Upper lobe of left lung (tissue), 6 donors: ENCODE measurements at regions not wholly inside any gene's neighbourhood (a gene's known extent, or its start where the extent isn't known, plus 50 kb on each side); places are given as distances from the start of the nearest gene placed in this dataset.
A peak's percentile ranks its signal among the peaks of the same experiment; 100 is the strongest.

Experiments used
- ATAC-seq, 2 donors: fragments of 200-7000 bp; cut with Tn5 transposase; one replicate each; pipeline ENCODE4 v1.9.1; 2022; ENCODE audit warnings: mild to moderate bottlenecking in 2 of 2, moderate library complexity in 2 of 2; ENCODE audit not compliant: low FRiP score in 2 of 2
- DNase-seq, 2 donors: peaks; one replicate each; pipeline ENCODE4 v3.0.0-alpha.2; 2019 to 2020
- H3K27ac ChIP-seq, 4 donors: fragments of 200-600 bp; sonication (generic); one replicate each; pipeline ENCODE4 v1.5.1; 2016 to 2019
- H3K27me3 ChIP-seq, 4 donors: fragments of 200-600 bp; sonication (generic); one replicate each; pipeline ENCODE4 v1.5.1; 2017 to 2019
- H3K36me3 ChIP-seq, 4 donors: fragments of 200-600 bp; sonication (generic); one replicate each; pipeline ENCODE4 v1.5.1; 2016 to 2019
- H3K4me1 ChIP-seq, 4 donors: fragments of 200-600 bp; sonication (generic); one replicate each; pipeline ENCODE4 v1.5.1; 2018 to 2019
- H3K4me3 ChIP-seq, 4 donors: fragments of 200-600 bp; sonication (generic); one replicate each; pipeline ENCODE4 v1.5.1; 2017 to 2019; ENCODE audit warnings: mild to moderate bottlenecking in 2 of 4, moderate library complexity in 1 of 4
- H3K9me3 ChIP-seq, 4 donors: fragments of 200-600 bp; sonication (generic); one replicate each; pipeline ENCODE4 v1.5.1; 2018 to 2019
- CTCF ChIP-seq, 6 experiments: fragments of 450-650 bp in 4 of 6; fragments of 200-600 bp in 2 of 6; sonication (generic) in 2 of 6; IDR thresholded peaks; one replicate each; pipeline ENCODE4 v1.5.1; 2016 to 2019; ENCODE audit warnings: antibody characterized with exemption in 6 of 6
- EP300 ChIP-seq, 4 donors: sonication (generic); formaldehyde crosslinking; IDR thresholded peaks; one replicate each; pipeline ENCODE4 v1.5.1; 2017; ENCODE audit warnings: antibody characterized with exemption in 4 of 4, control low read depth in 2 of 4
- POLR2A ChIP-seq, 4 donors: fragments of 450-650 bp; IDR thresholded peaks; one replicate each; pipeline ENCODE4 v1.5.1; 2016 to 2017; ENCODE audit warnings: antibody characterized with exemption in 4 of 4, mild to moderate bottlenecking in 2 of 4
- POLR2AphosphoS5 ChIP-seq, 2 donors: sonication (generic); formaldehyde crosslinking; IDR thresholded peaks; one replicate each; pipeline ENCODE4 v1.5.1; 2017; ENCODE audit warnings: antibody characterized with exemption in 2 of 2
- WGBS, 2 donors: methylation state at CpG; one replicate each; pipeline ENCODE4 v1.1.5; 2017 to 2018; 5-methylcytosine and 5-hydroxymethylcytosine counted together
- donor health status: DM: no; HTN: no; CAD: no; lungs with moderate emphysema.
- donor health status: DM: no; HTN: yes; CAD: no; lungs with severe emphysema.

DNA sequence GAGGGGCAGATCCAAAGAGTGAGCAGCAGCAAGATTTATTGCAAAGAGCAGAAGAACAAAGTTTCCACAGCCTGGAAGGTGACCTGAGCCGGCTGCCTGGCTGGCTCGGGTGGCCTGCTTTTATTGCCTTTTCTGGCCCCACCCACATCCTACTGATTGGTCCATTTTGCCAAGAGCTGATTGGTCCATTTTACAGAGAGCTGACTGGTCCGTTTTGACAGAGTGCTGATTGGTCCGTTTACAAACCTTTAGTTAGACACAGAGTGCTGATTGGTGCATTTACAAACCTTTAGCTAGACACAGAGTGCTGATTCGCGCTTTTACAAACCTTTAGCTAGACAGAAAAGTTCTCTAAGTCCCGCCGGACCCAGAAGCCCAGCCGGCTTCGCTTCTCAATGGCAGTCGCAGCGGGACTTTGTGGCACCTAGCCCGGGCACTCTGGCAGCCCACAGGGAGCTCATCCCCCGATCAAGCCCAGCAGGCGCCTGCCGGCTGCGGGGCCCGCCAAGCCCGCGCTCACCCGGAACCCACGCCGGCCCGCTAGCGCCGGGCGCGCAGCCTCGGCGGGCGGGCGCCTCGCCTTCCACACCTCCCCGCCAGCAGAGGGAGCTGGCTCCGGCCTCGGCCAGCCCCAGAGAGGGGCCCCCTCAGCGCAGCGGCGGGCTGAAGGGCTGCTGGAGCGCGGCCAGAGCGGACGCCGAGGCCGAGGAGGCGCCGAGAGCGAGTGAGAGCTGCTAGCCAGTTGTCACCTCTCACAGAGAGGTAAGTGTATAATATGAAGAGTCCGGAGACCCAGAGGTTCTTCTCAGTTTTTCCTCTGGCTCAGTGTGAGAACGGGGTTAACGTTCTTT is 339.2 kb downstream of the CHL1 start:
- H3K4me3 ChIP-seq: peak overlapping the region in 3 of 4 donors; percentile 27 to 46 (median 38)
- TF ChIP-seq POLR2A (IDR thresholded peaks at IDR 0.05): no peak
- TF ChIP-seq CTCF (IDR thresholded peaks at IDR 0.05): peak in 5 of 6 experiments; percentile 15 to 35 (median 25)
- WGBS, 2 donors: 44 to 81% methylated on average over 14 to 29 of the region's 51 CpGs
- no peaks in the 10 kb centered on the region for H3K4me1 ChIP-seq
- H3K9me3 ChIP-seq: peaks cover 0 to 5% (median 0%) of the 10 kb centered on the region in 4 donors
- no peaks in the 10 kb centered on the region for H3K36me3 ChIP-seq
- peak in 1 of 2 donors; percentile 87 for ATAC-seq
- no peaks in the 10 kb centered on the region for H3K27me3 ChIP-seq
- DNase-seq: peak in 1 of 2 donors; percentile 92
- peak overlapping the region in 1 of 4 donors; percentile 22 for H3K27ac ChIP-seq

DNA sequence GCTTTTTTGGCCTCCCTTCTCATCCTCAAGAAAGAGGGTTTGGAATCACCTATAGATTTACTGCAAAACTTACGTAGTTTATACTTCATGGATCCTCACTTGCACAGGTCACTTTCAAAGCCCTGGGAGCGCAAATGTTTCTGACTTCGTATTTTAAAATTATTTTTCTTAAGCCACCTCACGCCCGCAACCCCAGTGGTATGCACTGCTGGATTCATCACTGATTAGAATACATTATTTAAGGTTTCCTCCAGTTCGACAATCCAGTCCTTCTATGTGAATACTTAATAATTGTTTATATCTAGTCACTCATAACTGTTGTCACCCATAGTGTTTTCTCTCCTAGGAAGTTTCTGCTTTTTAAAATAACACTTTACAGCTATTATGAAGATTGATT is 339.9 kb downstream of the CHL1 start:
- H3K4me3 ChIP-seq: peak overlapping the region in 3 of 4 donors; percentile 27 to 46 (median 38)
- H3K27me3 ChIP-seq: no peaks in the 10 kb centered on the region
- H3K27ac ChIP-seq: peak overlapping the region in 1 of 4 donors; percentile 22
- no peaks in the 10 kb centered on the region for H3K4me1 ChIP-seq
- DNase-seq (no peak), ATAC-seq (no peak)
- H3K9me3 ChIP-seq: peaks cover 0 to 5% (median 0%) of the 10 kb centered on the region in 4 donors
- 64 to 65% methylated on average over 6 of the region's 6 CpGs for WGBS, 2 donors
- no peak for TF ChIP-seq POLR2A (IDR thresholded peaks at IDR 0.05)
- TF ChIP-seq CTCF (IDR thresholded peaks at IDR 0.05): no peak
- no peak for TF ChIP-seq POLR2AphosphoS5 (IDR thresholded peaks at IDR 0.05)
- no peak for TF ChIP-seq EP300 (IDR thresholded peaks at IDR 0.05)
- H3K36me3 ChIP-seq: no peaks in the 10 kb centered on the region

- no peak for ATAC-seq
- Histone ChIP-seq H3K9me3 (no peaks in the 10 kb centered on the region), H3K36me3 (no peaks in the 10 kb centered on the region), H3K27me3 (no peaks in the 10 kb centered on the region), H3K4me3 (no peak overlapping the region), H3K4me1 (no peaks in the 10 kb centered on the region), H3K27ac (no peak overlapping the region)
- 45 to 56% methylated on average over 12 of the region's 12 CpGs for WGBS, 2 donors
- TF ChIP-seq EP300 (IDR thresholded peaks at IDR 0.05): no peak
- no peak for TF ChIP-seq POLR2AphosphoS5 (IDR thresholded peaks at IDR 0.05)
- DNase-seq: no peak
Observed at GRCh38 chr3:541062-541801, 344.7 kb downstream of the CHL1 start.

GRCh38 chr3:542021-542420 is 345.5 kb downstream of the CHL1 start:
- TF ChIP-seq EP300 (IDR thresholded peaks at IDR 0.05): no peak
- TF ChIP-seq CTCF (IDR thresholded peaks at IDR 0.05): no peak
- TF ChIP-seq POLR2AphosphoS5 (IDR thresholded peaks at IDR 0.05): no peak
- DNase-seq: no peak
- no peak for ATAC-seq

GRCh38 chr3:549636-550035 is 353.1 kb downstream of the CHL1 start:
- no peak for ATAC-seq
- TF ChIP-seq POLR2AphosphoS5 (IDR thresholded peaks at IDR 0.05): no peak

More at GRCh38 chr3:542021-542420, 345.5 kb downstream of the CHL1 start:
- WGBS, 2 donors: 59 to 63% methylated on average over 3 of the region's 3 CpGs
- H3K4me3 ChIP-seq: no peak overlapping the region
- no peaks in the 10 kb centered on the region for H3K27me3 ChIP-seq
- no peaks in the 10 kb centered on the region for H3K4me1 ChIP-seq
- no peaks in the 10 kb centered on the region for H3K36me3 ChIP-seq
- no peaks in the 10 kb centered on the region for H3K9me3 ChIP-seq
- no peak overlapping the region for H3K27ac ChIP-seq

More at GRCh38 chr3:549636-550035, 353.1 kb downstream of the CHL1 start:
- 70 to 72% methylated on average over 2 of the region's 2 CpGs for WGBS, 2 donors
- Histone ChIP-seq H3K27me3 (no peaks in the 10 kb centered on the region), H3K36me3 (no peaks in the 10 kb centered on the region), H3K4me1 (no peaks in the 10 kb centered on the region), H3K9me3 (no peaks in the 10 kb centered on the region), H3K4me3 (no peak overlapping the region), H3K27ac (no peak overlapping the region)
- DNase-seq: no peak
